ENCODE measurements at regions not wholly inside any gene's neighbourhood (a gene's known extent, or its start where the extent isn't known, plus 50 kb on each side); places are given as distances from the start of the nearest gene placed in this dataset.

- no peak for DNase-seq (ENCODE audit: low spot score)
Measured at GRCh38 chr14:82830596-82830995, 1296.9 kb upstream of the SEL1L start.

- no peak for DNase-seq (ENCODE audit: low spot score)
Measured at GRCh38 chr14:82836256-82836950, 1302.8 kb upstream of the SEL1L start.

GRCh38 chr14:82837611-82838140 lies 1304.0 kb upstream of the SEL1L start:
- DNase-seq (ENCODE audit: low spot score) = no peak

GRCh38 chr14:82850576-82850975 lies 1316.9 kb upstream of the SEL1L start:
- DNase-seq (ENCODE audit: low spot score) = no peak

- DNase-seq (ENCODE audit: low spot score) = no peak
Measured at GRCh38 chr14:82854131-82854530, 1320.5 kb upstream of the SEL1L start.

GRCh38 chr14:82854901-82855300 lies 1321.2 kb upstream of the SEL1L start:
- DNase-seq (ENCODE audit: low spot score) = no peak

GRCh38 chr14:82855912-82856391 lies 1322.3 kb upstream of the SEL1L start:
- no peak for DNase-seq (ENCODE audit: low spot score)

- no peak for DNase-seq (ENCODE audit: low spot score)
Measured at GRCh38 chr14:82861313-82861712, 1327.7 kb upstream of the SEL1L start.

GRCh38 chr14:82872494-82872893 lies 1338.8 kb upstream of the SEL1L start:
- no peak for DNase-seq (ENCODE audit: low spot score)

GRCh38 chr14:82878951-82879350 lies 1345.3 kb upstream of the SEL1L start:
- no peak for DNase-seq (ENCODE audit: low spot score)

- DNase-seq (ENCODE audit: low spot score) = no peak
Measured at GRCh38 chr14:82879949-82880535, 1346.4 kb upstream of the SEL1L start.

GRCh38 chr14:82886670-82887069 lies 1353.0 kb upstream of the SEL1L start:
- no peak for DNase-seq (ENCODE audit: low spot score)

- no peak for DNase-seq (ENCODE audit: low spot score)
Measured at GRCh38 chr14:82889701-82890100, 1356.0 kb upstream of the SEL1L start.

- DNase-seq (ENCODE audit: low spot score) = no peak
Measured at GRCh38 chr14:82896476-82896875, 1362.8 kb upstream of the SEL1L start.

- DNase-seq (ENCODE audit: low spot score) = no peak
Measured at GRCh38 chr14:82897469-82898308, 1364.0 kb upstream of the SEL1L start.

GRCh38 chr14:82905762-82906161 lies 1372.1 kb upstream of the SEL1L start:
- no peak for DNase-seq (ENCODE audit: low spot score)

- DNase-seq (ENCODE audit: low spot score) = no peak
Measured at GRCh38 chr14:82911930-82912329, 1378.3 kb upstream of the SEL1L start.

- no peak for DNase-seq (ENCODE audit: low spot score)
Measured at GRCh38 chr14:82913396-82913795, 1379.7 kb upstream of the SEL1L start.

- no peak for DNase-seq (ENCODE audit: low spot score)
Measured at GRCh38 chr14:82915381-82915780, 1381.7 kb upstream of the SEL1L start.

- DNase-seq (ENCODE audit: low spot score) = no peak
Measured at GRCh38 chr14:82935691-82936090, 1402.0 kb upstream of the SEL1L start.

- no peak for DNase-seq (ENCODE audit: low spot score)
Measured at GRCh38 chr14:82951171-82951570, 1417.5 kb upstream of the SEL1L start.

- DNase-seq (ENCODE audit: low spot score) = no peak
Measured at GRCh38 chr14:82963756-82964155, 1430.1 kb upstream of the SEL1L start.

Measured in CD4-positive, alpha-beta T cell treated with Interleukin-6 at 100 ng/mL for 8 hours (primary cell).